Fibroblast of lung (primary cell): ENCODE measurements at regions not wholly inside any gene's neighbourhood (a gene's known extent, or its start where the extent isn't known, plus 50 kb on each side); places are given as distances from the start of the nearest gene placed in this dataset.

Source experiments
- DNase-seq, 2 donors: peaks; one replicate each; pipeline versions ENCODE4 v3.0.0 to v3.0.0-alpha.2; 2010; ENCODE audit warnings: low read depth in 2 of 2
- H2AFZ ChIP-seq: 2 replicates; pipeline ENCODE4 v1.5.1; 2012; ENCODE audit warnings: low read length, control low read depth, inconsistent platforms
- H3K27ac ChIP-seq: 2 replicates; pipeline ENCODE4 v1.5.1; 2011; ENCODE audit warnings: low read length, control low read depth; ENCODE audit not compliant: insufficient read depth
- H3K27me3 ChIP-seq: 2 replicates; pipeline ENCODE4 v1.5.1; 2011; ENCODE audit warnings: mild to moderate bottlenecking, low read length; ENCODE audit not compliant: control insufficient read depth, insufficient read depth
- H3K36me3 ChIP-seq: 2 replicates; pipeline ENCODE4 v1.5.1; 2011; ENCODE audit warnings: low read length; ENCODE audit not compliant: control insufficient read depth, insufficient read depth
- H3K4me1 ChIP-seq: 2 replicates; pipeline ENCODE4 v1.5.1; 2011; ENCODE audit warnings: low read length; ENCODE audit not compliant: control insufficient read depth, insufficient read depth; ENCODE audit errors: extremely low read depth
- H3K4me2 ChIP-seq: 2 replicates; pipeline ENCODE4 v1.5.1; 2011; ENCODE audit warnings: low read length, control low read depth; ENCODE audit not compliant: insufficient read depth; ENCODE audit errors: extremely low read depth
- H3K4me3 ChIP-seq, 4 experiments: fragments of 200-600 bp in 1 of 4; sonication (generic) in 1 of 4; replicated peaks in 1 of 4; 2 replicates each; pipeline ENCODE4 v1.5.1; 2011 to 2016; ENCODE audit warnings: low read length in 4 of 4, low read depth in 3 of 4, mild to moderate bottlenecking in 3 of 4, control low read depth in 2 of 4, inconsistent platforms in 1 of 4, mixed read lengths in 1 of 4; ENCODE audit not compliant: insufficient read depth in 1 of 4; ENCODE audit errors: control extremely low read depth in 1 of 4
- H3K79me2 ChIP-seq: 2 replicates; pipeline ENCODE4 v1.5.1; 2012; ENCODE audit warnings: mild to moderate bottlenecking, low read length, inconsistent platforms; ENCODE audit not compliant: control insufficient read depth, insufficient read depth
- H3K9ac ChIP-seq: 2 replicates; pipeline ENCODE4 v1.5.1; 2011; ENCODE audit warnings: mild to moderate bottlenecking, low read length, control low read depth; ENCODE audit not compliant: insufficient read depth
- H3K9me3 ChIP-seq: 2 replicates; pipeline ENCODE4 v1.5.1; 2012; ENCODE audit warnings: low read depth, low read length; ENCODE audit not compliant: control insufficient read depth, insufficient read depth
- H4K20me1 ChIP-seq: 2 replicates; pipeline ENCODE4 v1.5.1; 2011; ENCODE audit warnings: low read length; ENCODE audit not compliant: control insufficient read depth, insufficient read depth; ENCODE audit errors: extremely low read depth
- EZH2 ChIP-seq: IDR thresholded peaks from 2 replicates; pipeline ENCODE4 v1.5.1; 2012; ENCODE audit warnings: low read length, control low read depth, mild to moderate bottlenecking; ENCODE audit errors: missing control alignments
- TF ChIP-seq, protein P1 (sequence below), 2 donors: IDR thresholded peaks in 1 of 2; conservative IDR thresholded peaks in 1 of 2; 1 replicate in 1 of 2; 2 replicates in 1 of 2; pipeline ENCODE4 v1.5.1; 2011 to 2012; ENCODE audit warnings: low read length in 2 of 2, control low read depth in 1 of 2, inconsistent platforms in 1 of 2, low read depth in 1 of 2, mild to moderate bottlenecking in 1 of 2

DNA sequence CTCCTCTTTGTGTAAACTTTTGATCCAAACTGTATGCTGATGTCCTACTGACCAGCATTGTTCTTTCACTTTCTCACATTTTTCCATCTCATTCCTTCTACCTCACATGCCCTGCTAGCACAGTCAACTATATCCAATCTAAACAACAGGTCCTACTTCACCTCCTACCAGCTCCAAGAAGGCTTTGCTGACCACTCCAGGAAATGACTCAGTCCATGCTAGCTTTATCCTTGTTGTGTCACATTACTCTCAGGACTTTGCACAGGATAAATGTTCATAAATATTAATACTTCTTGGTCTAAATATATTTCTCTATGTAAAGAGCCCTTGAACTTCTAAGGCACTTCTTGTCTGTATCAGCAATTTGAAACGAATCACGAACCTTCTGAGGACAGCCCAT, 64.9 kb upstream of the PCED1B start:
- DNase-seq = peak; percentile 63 to 96
- H3K27ac ChIP-seq = peak overlapping the region; percentile 19
- no peaks in the 10 kb centered on the region for H4K20me1 ChIP-seq
- H3K9ac ChIP-seq = no peak overlapping the region
- TF ChIP-seq, protein P1, sequence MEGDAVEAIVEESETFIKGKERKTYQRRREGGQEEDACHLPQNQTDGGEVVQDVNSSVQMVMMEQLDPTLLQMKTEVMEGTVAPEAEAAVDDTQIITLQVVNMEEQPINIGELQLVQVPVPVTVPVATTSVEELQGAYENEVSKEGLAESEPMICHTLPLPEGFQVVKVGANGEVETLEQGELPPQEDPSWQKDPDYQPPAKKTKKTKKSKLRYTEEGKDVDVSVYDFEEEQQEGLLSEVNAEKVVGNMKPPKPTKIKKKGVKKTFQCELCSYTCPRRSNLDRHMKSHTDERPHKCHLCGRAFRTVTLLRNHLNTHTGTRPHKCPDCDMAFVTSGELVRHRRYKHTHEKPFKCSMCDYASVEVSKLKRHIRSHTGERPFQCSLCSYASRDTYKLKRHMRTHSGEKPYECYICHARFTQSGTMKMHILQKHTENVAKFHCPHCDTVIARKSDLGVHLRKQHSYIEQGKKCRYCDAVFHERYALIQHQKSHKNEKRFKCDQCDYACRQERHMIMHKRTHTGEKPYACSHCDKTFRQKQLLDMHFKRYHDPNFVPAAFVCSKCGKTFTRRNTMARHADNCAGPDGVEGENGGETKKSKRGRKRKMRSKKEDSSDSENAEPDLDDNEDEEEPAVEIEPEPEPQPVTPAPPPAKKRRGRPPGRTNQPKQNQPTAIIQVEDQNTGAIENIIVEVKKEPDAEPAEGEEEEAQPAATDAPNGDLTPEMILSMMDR (conservative IDR thresholded peaks at IDR 0.05 in 1 of 2, IDR thresholded peaks at IDR 0.05 in 1 of 2; ENCODE audit: low read depth in 1 of 2, low read length in 2 of 2) = no peak
- TF ChIP-seq EZH2 = no peak
- peak overlapping the region; percentile 63 for H3K4me2 ChIP-seq
- H3K4me3 ChIP-seq = no peak overlapping the region
- no peaks in the 10 kb centered on the region for H3K9me3 ChIP-seq
- no peaks in the 10 kb centered on the region for H3K36me3 ChIP-seq
- H3K27me3 ChIP-seq = no peaks in the 10 kb centered on the region
- H3K79me2 ChIP-seq = no peaks in the 10 kb centered on the region
- H2AFZ ChIP-seq = peak overlapping the region; percentile 9
- H3K4me1 ChIP-seq = peaks cover 9% of the 10 kb centered on the region

DNA sequence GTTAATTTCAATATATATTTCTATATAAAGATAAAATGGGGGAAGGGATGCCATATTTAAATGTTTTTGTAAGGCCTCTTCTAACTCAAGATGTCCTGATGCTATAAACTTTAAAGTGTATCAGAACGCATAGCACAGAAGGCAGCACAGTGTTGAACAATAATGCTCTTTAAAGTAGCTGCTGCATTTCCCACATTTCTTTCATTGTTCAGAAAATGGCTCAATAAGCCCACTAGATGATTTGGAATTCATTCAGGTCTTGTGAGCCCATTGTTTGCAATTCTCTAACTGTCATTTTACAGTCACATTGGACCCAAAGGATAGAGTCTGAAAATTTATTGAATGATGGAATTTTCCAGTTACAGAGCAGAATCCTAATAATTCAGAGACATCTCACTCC, 64.0 kb upstream of the PCED1B start:
- H3K4me2 ChIP-seq = no peak overlapping the region
- peaks cover 9% of the 10 kb centered on the region for H3K4me1 ChIP-seq
- H4K20me1 ChIP-seq = no peaks in the 10 kb centered on the region
- H3K79me2 ChIP-seq = no peaks in the 10 kb centered on the region
- H3K27me3 ChIP-seq = no peaks in the 10 kb centered on the region
- H3K9me3 ChIP-seq = no peaks in the 10 kb centered on the region
- DNase-seq = no peak
- no peak overlapping the region for H2AFZ ChIP-seq
- no peak overlapping the region for H3K9ac ChIP-seq
- TF ChIP-seq, protein P1 (conservative IDR thresholded peaks at IDR 0.05 in 1 of 2, IDR thresholded peaks at IDR 0.05 in 1 of 2; ENCODE audit: low read depth in 1 of 2, low read length in 2 of 2) = no peak
- no peak for TF ChIP-seq EZH2
- H3K27ac ChIP-seq = no peak overlapping the region
- H3K36me3 ChIP-seq = no peaks in the 10 kb centered on the region
- no peak overlapping the region for H3K4me3 ChIP-seq

DNA sequence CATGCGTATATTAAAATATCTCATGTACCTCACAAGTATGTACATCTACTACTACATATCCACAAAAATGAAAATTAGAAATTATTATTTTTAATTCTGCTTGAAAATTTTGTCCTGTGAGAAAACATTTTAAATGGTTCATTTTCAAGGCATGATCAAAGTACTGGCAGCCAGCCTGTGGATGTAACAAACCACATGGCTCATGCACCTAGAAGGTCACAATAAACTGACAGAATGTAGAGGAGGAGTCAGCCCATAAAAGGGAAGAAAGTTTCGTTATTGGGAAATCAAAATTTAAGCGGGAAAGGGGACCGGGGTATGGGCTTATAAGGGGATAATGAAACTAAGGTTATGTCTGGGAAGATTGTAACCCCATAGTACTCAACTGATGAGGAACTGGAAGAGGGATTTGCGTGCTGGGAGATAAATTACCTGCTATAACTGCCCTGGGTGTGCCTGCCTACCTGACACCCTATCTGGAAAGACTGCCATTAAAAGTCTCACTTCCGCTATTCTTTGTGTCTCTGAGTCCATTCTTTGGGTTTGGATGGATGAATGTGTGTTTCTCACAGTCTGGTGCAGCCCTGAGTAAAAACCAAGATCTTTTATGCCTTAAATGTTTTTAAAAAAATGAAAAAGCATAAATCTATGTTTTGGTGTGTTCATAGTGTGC, 62.2 kb upstream of the PCED1B start:
- no peaks in the 10 kb centered on the region for H3K27me3 ChIP-seq
- no peak overlapping the region for H2AFZ ChIP-seq
- no peaks in the 10 kb centered on the region for H3K79me2 ChIP-seq
- no peaks in the 10 kb centered on the region for H3K36me3 ChIP-seq
- H3K4me1 ChIP-seq = peaks cover 16% of the 10 kb centered on the region
- H4K20me1 ChIP-seq = no peaks in the 10 kb centered on the region
- TF ChIP-seq EZH2 = no peak
- TF ChIP-seq, protein P1 (conservative IDR thresholded peaks at IDR 0.05 in 1 of 2, IDR thresholded peaks at IDR 0.05 in 1 of 2; ENCODE audit: low read depth in 1 of 2, low read length in 2 of 2) = no peak
- H3K4me2 ChIP-seq = no peak overlapping the region
- H3K9me3 ChIP-seq = no peaks in the 10 kb centered on the region
- no peak for DNase-seq
- H3K27ac ChIP-seq = no peak overlapping the region
- no peak overlapping the region for H3K4me3 ChIP-seq
- H3K9ac ChIP-seq = no peak overlapping the region
